Right atrium auricular region (tissue), 2 donors: ENCODE measurements at regions not wholly inside any gene's neighbourhood (a gene's known extent, or its start where the extent isn't known, plus 50 kb on each side); places are given as distances from the start of the nearest gene placed in this dataset.

Source experiments
- DNase-seq: peaks from one replicate; pipeline ENCODE4 v3.0.0-alpha.2; 2019; ENCODE audit warnings: low spot score
- H3K27ac ChIP-seq, 2 donors: fragments of 200-600 bp; sonication (generic); 1 replicate in 1 of 2; 2 replicates in 1 of 2; pipeline ENCODE4 v1.5.1; 2016 to 2019
- H3K27me3 ChIP-seq, 2 donors: fragments of 200-600 bp; sonication (generic); one replicate each; pipeline versions ENCODE4 v1.5.1 to v1.6.0; 2017 to 2019
- H3K36me3 ChIP-seq: fragments of 200-600 bp; sonication (generic); one replicate; pipeline ENCODE4 v1.5.1; 2016
- H3K4me1 ChIP-seq, 2 donors: fragments of 200-600 bp; sonication (generic); one replicate each; pipeline versions ENCODE4 v1.5.1 to v1.6.0; 2017 to 2019
- H3K4me3 ChIP-seq, 2 donors: fragments of 200-600 bp; sonication (generic); 1 replicate in 1 of 2; 2 replicates in 1 of 2; pipeline ENCODE4 v1.5.1; 2017 to 2019; ENCODE audit warnings: mild to moderate bottlenecking in 1 of 2, moderate library complexity in 1 of 2
- H3K9me3 ChIP-seq, 2 donors: fragments of 200-600 bp; sonication (generic); one replicate each; pipeline ENCODE4 v1.5.1; 2019
- CTCF ChIP-seq, 2 donors: fragments of 200-600 bp; sonication (generic); IDR thresholded peaks; one replicate each; pipeline ENCODE4 v1.5.1; 2019; ENCODE audit warnings: antibody characterized with exemption in 2 of 2
- microRNA-seq, 2 donors: library from miRNA; unstranded; fragments of <30 nt; microRNA quantifications; one replicate each; pipeline ENCODE4, GENCODE V29; 2016 to 2017; ENCODE audit warnings: borderline number of aligned reads in 2 of 2, borderline replicate concordance in 1 of 2

GRCh38 chr2:134200036-134200618 is 53.7 kb upstream of the MGAT5 start:
- DNase-seq, result no peak
- Histone ChIP-seq H3K9me3 (no peaks in the 10 kb centered on the region), H3K27me3 (no peaks in the 10 kb centered on the region), H3K27ac (peak overlapping the region; percentile 20 to 70), H3K4me1 (peaks cover 0 to 68% of the 10 kb centered on the region in 2 donors), H3K4me3 (no peak overlapping the region), H3K36me3 (no peaks in the 10 kb centered on the region)
- TF ChIP-seq CTCF (IDR thresholded peaks at IDR 0.05), result no peak

- Histone ChIP-seq H3K4me1 (peaks cover 0 to 76% of the 10 kb centered on the region in 2 donors), H3K36me3 (no peaks in the 10 kb centered on the region), H3K9me3 (no peaks in the 10 kb centered on the region), H3K27me3 (no peaks in the 10 kb centered on the region), H3K27ac (peak overlapping the region; percentile 20 to 70), H3K4me3 (no peak overlapping the region)
- no peak for TF ChIP-seq CTCF (IDR thresholded peaks at IDR 0.05)
- DNase-seq, result no peak
These were observed 52.3 kb upstream of the MGAT5 start for GRCh38 chr2:134201533-134201932.

GRCh38 chr2:134202371-134202770 is 51.5 kb upstream of the MGAT5 start:
- Histone ChIP-seq H3K9me3 (no peaks in the 10 kb centered on the region), H3K36me3 (no peaks in the 10 kb centered on the region), H3K27me3 (no peaks in the 10 kb centered on the region), H3K4me3 (no peak overlapping the region), H3K4me1 (peaks cover 0 to 79% of the 10 kb centered on the region in 2 donors), H3K27ac (peak overlapping the region in 1 of 2 donors; percentile 70)
- no peak for DNase-seq
- TF ChIP-seq CTCF (IDR thresholded peaks at IDR 0.05), result no peak

GRCh38 chr2:134203175-134203574 is 50.7 kb upstream of the MGAT5 start:
- H3K9me3 ChIP-seq, result no peaks in the 10 kb centered on the region
- no peak for TF ChIP-seq CTCF (IDR thresholded peaks at IDR 0.05)
- H3K27ac ChIP-seq, result no peak overlapping the region
- no peaks in the 10 kb centered on the region for H3K36me3 ChIP-seq
- H3K4me3 ChIP-seq, result no peak overlapping the region
- DNase-seq, result no peak
- H3K27me3 ChIP-seq, result no peaks in the 10 kb centered on the region
- peaks cover 0 to 79% of the 10 kb centered on the region in 2 donors for H3K4me1 ChIP-seq

Small RNAs in the stretch of these regions (microRNA-seq; reads per million reads assigned to microRNA genes)
- gene MIR3679, result 10.6 to 20.5 reads per million in 2 donors
